HG03025 (cell line): ENCODE measurements at regions not wholly inside any gene's neighbourhood (a gene's known extent, or its start where the extent isn't known, plus 50 kb on each side); places are given as distances from the start of the nearest gene placed in this dataset.
"Not testable (repeated sequence)": the region's sequence is repeated elsewhere in the genome, so short reads cannot be mapped to it uniquely, and the experiment has no call there.

Experiments used
- ATAC-seq: cut with Tn5 transposase; IDR thresholded peaks from one replicate; pipeline ENCODE4 v1.9.1; 2021; ENCODE audit warnings: mild to moderate bottlenecking, moderate library complexity; ENCODE audit not compliant: unreplicated experiment, low FRiP score

GRCh38 chr5:87574106-87574505 lies 161.4 kb upstream of the CCNH start:
- ATAC-seq = no peak

GRCh38 chr5:87572611-87573010 lies 159.9 kb upstream of the CCNH start:
- no peak for ATAC-seq

- no peak for ATAC-seq
These were observed 159.4 kb upstream of the CCNH start for GRCh38 chr5:87572090-87572489.

GRCh38 chr5:87570366-87570765 lies 157.6 kb upstream of the CCNH start:
- ATAC-seq = no peak

GRCh38 chr5:87562068-87562467 lies 149.3 kb upstream of the CCNH start:
- no peak for ATAC-seq

DNA sequence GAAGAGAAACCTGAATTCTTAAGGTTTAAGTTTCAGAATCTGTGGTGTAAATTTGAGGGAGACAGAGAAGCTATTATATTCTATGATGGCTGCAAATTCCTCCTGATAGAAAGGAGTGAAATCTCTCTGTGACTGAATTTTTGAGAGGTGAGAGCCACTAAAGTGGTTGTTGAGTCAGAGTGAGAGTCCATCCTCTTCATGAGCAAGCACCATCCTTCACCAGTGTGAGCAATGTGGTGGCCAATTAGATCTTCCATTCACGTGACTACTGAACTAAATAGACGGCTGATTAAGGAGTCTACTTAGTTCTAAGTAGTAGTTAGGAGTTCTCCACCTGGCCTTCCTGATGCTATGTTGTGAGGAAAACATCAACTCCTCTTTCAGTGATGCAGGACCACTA lies 147.8 kb upstream of the CCNH start:
- ATAC-seq = no peak

DNA sequence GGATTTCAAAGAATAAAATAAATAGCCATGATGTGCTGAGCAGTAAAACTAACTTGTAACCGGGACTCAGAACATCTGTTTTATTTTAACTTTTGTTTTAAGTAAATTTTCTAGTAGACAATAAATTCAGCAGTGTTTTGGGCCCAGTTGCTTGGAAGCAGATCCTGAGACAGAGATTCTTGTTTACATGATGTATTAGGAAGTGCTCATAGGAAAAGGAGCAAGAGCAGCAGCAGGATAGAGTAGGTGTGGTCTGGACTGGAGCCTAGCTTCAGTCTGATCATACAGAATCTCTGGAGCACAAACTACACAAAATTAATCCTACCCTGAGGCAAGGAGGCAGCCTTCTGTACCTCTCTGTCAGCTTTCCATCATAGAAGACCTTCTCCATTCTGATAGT lies 139.2 kb upstream of the CCNH start:
- ATAC-seq = no peak

DNA sequence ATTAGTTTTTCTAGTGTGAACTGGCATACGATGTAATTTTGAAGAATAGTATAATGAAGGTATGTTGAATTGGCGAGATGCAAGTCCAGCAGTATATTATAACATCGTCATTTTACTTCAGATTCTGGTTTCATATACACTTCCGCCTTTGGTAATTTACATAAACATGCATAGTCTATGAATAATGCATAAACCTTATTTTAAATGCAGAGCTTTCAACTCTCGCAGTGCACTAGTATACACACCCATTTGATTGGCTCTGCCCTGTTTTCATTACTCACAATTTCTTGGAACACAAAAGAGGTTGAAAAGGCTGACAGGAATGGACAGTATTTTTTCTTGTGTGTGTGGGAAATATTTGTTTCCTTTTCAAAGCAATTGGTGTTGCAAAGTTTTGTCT lies 128.9 kb upstream of the CCNH start:
- ATAC-seq = no peak

DNA sequence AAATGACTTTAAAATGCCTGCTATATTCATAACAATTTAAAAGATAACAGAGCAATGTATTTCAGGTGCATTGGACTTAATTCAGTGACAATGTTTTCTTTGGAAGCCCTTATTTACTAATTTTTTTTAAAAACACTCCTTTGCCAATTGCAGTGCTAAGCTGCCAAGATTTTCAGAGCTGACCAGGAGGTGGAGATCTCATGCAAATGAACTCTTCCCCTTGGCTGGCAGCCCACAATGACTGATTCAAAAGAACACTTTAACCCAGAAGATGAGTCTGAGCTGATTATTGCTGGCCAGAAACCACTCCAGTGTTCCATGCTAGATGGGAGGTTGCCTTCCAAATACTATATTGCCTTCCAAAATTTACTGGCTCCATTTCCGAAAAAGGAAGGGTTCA lies 128.3 kb upstream of the CCNH start:
- ATAC-seq = no peak

GRCh38 chr5:87539839-87540238 lies 127.1 kb upstream of the CCNH start:
- no peak for ATAC-seq

- ATAC-seq = no peak
These were observed 123.6 kb upstream of the CCNH start for GRCh38 chr5:87536365-87536764.

DNA sequence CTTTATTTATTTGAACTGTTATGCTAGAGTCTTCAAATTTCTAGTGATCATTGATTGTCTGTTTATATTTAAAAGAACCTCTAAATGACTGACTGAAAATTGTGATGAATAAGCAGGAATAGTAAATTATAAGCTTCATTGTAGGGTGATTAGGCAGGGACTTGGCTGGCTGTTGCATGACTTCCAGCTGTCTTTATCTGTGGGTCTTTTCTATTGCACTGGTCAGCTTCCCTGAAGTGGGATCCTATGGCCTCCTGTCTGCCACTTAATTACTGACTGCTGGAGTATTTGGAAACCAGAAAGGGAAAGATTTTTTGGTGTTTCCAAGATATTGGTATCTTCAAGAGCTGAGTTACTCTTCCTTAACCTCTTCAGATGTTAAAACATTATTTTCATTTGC lies 123.0 kb upstream of the CCNH start:
- no peak for ATAC-seq

DNA sequence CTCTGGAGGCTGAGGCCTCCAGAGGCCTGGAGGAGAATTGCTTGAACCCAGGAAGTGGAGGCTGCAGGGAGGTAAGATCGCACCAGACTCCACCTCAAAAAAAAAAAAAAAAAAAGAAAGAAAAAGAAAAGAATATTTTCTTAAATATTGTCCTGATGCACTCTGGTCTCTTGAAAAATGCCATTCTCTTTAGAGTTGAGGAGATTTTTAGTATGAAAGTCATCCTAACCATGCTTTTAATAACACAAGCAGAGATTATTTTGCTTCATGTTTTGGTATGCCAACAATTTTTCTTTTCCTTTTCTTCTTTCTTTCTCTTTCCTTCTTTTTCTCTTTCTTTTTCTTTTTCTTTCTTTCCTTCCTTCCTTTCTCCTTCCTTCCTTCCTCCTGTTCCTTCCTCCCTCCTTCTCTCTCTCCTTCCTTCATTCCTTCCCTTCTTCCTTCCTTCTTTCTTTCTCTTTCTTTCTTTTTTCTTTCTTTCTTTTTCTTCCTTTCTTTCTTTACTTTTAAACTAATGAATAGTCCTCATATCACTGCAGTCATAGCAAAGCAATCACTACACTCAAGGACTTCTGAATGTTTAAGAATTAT lies 116.9 kb upstream of the CCNH start:
- no peak for ATAC-seq

- ATAC-seq = no peak
These were observed 113.4 kb upstream of the CCNH start for GRCh38 chr5:87526131-87526530.

GRCh38 chr5:87524217-87524616 lies 111.5 kb upstream of the CCNH start:
- ATAC-seq = no peak

DNA sequence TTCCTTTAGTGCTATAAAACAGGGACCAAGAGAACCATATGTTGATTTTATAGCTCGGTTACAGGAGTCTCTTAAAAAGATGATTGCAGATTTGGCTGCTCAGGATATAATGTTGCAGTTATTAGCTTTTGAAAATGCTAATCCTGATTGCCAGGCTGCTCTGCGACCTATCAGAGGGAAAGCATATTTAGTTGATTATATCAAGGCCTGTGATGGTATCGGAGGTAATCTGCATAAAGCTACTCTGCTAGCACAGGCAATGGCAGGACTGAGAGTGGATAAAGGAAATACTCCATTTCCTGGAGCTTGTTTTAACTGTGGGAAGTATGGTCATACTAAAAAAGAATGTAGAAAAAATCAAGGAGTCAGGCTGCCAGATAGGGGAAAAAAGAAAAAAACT lies 99.0 kb upstream of the CCNH start:
- not testable (repeated sequence) for ATAC-seq

DNA sequence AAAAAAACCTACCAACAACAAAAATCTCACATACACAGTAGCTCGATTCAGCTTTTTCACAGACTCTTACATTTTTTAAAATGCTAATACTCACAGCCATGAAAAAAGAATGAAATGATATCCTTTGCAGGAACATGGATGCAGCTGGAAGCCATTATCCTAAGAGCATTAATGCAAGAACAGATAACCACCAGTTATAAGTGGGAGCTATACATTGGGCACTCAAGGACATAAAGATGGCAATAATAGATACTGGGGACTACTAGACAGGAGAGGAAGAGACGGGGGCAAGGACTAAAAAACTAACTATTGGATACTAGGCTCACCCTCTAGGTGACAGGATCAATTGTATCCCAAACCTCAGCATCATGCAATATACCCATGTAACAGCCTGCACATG lies 90.3 kb upstream of the CCNH start:
- ATAC-seq = no peak

DNA sequence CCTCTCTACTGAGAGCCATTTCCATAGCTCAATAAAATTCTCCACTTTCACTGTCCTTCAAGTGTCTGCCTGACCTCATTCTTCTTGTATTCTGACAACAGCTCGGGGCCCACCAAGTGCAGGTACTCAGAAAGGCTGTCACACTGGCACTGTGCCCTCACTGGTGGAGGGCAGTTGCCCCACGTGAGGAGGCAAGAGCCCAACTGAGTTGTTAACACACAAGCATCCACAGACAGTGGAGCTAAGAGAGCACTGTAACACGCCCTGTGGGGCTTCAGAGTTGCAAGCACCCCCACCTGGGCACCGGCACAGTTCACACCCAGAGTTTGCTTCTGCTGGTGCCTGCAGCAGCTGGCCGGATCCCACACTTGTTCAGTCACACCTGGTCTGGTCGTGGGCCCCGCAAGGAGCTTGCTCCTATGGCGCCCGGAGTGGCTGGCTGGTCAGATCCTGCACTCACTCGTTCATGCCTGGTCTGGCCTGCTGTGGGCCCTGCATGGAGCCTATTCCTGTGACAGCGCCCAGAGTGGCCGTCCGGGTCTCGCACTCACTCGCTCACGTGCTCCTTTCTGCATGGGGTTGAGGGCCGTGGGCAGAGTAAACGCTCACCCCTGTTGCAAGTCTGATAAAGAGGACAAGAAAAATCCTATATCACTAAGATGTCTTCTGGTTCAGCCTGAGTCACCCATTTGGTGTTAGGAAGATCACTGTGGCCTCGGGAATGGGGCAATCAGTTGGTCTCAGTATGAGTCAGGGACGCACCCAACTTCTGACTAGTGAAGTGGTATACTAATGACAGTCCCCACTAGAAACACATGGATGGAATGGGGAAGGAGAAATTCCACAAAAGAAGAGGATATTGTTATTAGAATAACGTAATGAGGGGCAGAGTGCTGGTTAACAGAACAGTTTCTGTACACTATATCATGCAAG lies 87.0 kb upstream of the CCNH start:
- no peak for ATAC-seq
